Natural killer cell (primary cell): ENCODE measurements at regions not wholly inside any gene's neighbourhood (a gene's known extent, or its start where the extent isn't known, plus 50 kb on each side); places are given as distances from the start of the nearest gene placed in this dataset.

Source experiments
- ATAC-seq, 3 donors: fragments of 150-1000 bp in 2 of 3; fragments of 200-7000 bp in 1 of 3; cut with Tn5 transposase; 1 replicate in 1 of 3; 2 replicates in 2 of 3; pipeline ENCODE4 v1.10.0; 2021; ENCODE audit warnings: mild to moderate bottlenecking in 2 of 3, moderate library complexity in 2 of 3
- DNase-seq, 2 donors: peaks; one replicate each; pipeline versions ENCODE4 v3.0.0 to v3.0.0-alpha.2; 2013 to 2021; ENCODE audit warnings: mixed read lengths in 1 of 2
- H3K27ac ChIP-seq: one replicate; pipeline ENCODE4 v1.5.1; 2013; ENCODE audit warnings: mild to moderate bottlenecking, low read length
- H3K27me3 ChIP-seq: one replicate; pipeline ENCODE4 v1.6.1; 2013; ENCODE audit warnings: low read length; ENCODE audit not compliant: control insufficient read depth, insufficient read depth
- H3K36me3 ChIP-seq: one replicate; pipeline ENCODE4 v1.6.1; 2013; ENCODE audit warnings: low read length; ENCODE audit not compliant: control insufficient read depth, insufficient read depth
- H3K4me1 ChIP-seq: one replicate; pipeline ENCODE4 v1.6.1; 2013; ENCODE audit warnings: low read length; ENCODE audit not compliant: control insufficient read depth, insufficient read depth
- H3K4me3 ChIP-seq: one replicate; pipeline ENCODE4 v1.5.1; 2013; ENCODE audit warnings: low read length
- H3K9me3 ChIP-seq: one replicate; pipeline ENCODE4 v1.6.1; 2013; ENCODE audit warnings: low read length; ENCODE audit not compliant: control insufficient read depth, insufficient read depth
- H3K27ac Mint-ChIP-seq, 2 donors: one replicate each; pipeline ENCODE4 v1.8.0; 2022; ENCODE audit warnings: mild to moderate bottlenecking in 2 of 2, mixed read lengths in 2 of 2, moderate library complexity in 1 of 2
- H3K27me3 Mint-ChIP-seq, 2 donors: one replicate each; pipeline ENCODE4 v1.8.0; 2022; ENCODE audit warnings: low read depth in 2 of 2, mixed read lengths in 2 of 2
- H3K36me3 Mint-ChIP-seq: one replicate; pipeline ENCODE4 v1.8.0; 2022; ENCODE audit warnings: mixed read lengths
- H3K4me1 Mint-ChIP-seq, 2 donors: one replicate each; pipeline ENCODE4 v1.8.0; 2022; ENCODE audit warnings: mixed read lengths in 2 of 2
- H3K4me3 Mint-ChIP-seq: one replicate; pipeline ENCODE4 v1.8.0; 2022; ENCODE audit warnings: mild to moderate bottlenecking, moderate library complexity, mixed read lengths
- H3K9me3 Mint-ChIP-seq, 2 donors: one replicate each; pipeline ENCODE4 v1.8.0; 2022; ENCODE audit warnings: mixed read lengths in 2 of 2
- WGBS: methylation state at CpG from one replicate; pipeline ENCODE4 v1.1.7; 2013; ENCODE audit warnings: missing lambda C conversion rate; ENCODE audit not compliant: insufficient coverage; 5-methylcytosine and 5-hydroxymethylcytosine counted together
- intact Hi-C: fragments of 100-400 bp; cut with micrococcal nuclease; formaldehyde crosslinking; loops from one replicate; pipeline ENCODE4 v1.14.2; 2022
- TF ChIP-seq, protein P1 (sequence below): fragments of 200-600 bp; IDR thresholded peaks from one replicate; pipeline ENCODE4 v1.8.0; 2022; ENCODE audit warnings: antibody characterized with exemption

DNA sequence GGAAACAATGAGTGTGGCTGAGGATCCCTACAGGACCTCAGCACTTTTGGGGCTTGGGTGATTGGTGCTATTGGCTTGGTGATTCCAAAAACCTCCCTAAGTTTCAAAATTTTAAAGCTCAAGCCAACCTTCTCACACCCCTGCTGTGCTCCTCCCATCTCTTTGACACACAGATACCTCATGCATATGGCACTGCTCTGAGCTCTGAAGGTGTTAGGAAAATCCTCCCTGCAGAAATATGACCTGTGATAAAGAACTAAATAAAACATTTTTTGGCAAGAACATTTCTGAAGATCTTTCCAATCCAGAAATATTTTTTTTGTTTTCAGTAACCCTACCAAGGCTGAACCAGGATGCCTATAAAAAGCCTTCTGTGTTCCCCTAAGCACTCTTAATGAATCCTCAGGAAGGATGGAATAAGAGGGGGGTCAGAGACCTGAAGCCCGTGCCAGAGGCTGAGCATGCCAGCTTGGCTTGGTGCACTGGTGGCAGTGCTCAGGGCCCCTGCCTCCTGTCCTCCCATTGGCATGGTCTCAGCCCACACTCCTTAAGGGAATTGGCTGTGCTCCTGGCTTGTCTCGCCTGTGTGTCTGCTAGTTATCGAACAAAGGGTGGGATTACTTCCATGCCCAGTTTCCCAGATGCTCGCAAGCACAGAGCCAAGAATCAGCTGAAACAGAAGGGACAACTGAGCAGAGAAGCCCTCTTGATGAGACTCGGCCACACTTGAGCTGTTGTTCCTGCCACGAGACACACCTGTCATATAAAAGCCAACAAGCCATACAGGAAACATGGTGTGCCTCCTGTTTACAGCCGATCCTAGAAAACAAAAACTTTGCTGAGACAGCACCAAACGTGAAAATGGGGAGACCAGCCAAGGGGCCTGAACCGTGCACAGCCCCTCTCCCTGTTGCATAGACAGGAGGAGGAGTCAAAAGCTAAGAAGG, 132.7 kb upstream of the EEA1 start:
- Mint-ChIP-seq H3K36me3 (no peaks in the 10 kb centered on the region), H3K27ac (no peak overlapping the region)
- TF ChIP-seq, protein P1, sequence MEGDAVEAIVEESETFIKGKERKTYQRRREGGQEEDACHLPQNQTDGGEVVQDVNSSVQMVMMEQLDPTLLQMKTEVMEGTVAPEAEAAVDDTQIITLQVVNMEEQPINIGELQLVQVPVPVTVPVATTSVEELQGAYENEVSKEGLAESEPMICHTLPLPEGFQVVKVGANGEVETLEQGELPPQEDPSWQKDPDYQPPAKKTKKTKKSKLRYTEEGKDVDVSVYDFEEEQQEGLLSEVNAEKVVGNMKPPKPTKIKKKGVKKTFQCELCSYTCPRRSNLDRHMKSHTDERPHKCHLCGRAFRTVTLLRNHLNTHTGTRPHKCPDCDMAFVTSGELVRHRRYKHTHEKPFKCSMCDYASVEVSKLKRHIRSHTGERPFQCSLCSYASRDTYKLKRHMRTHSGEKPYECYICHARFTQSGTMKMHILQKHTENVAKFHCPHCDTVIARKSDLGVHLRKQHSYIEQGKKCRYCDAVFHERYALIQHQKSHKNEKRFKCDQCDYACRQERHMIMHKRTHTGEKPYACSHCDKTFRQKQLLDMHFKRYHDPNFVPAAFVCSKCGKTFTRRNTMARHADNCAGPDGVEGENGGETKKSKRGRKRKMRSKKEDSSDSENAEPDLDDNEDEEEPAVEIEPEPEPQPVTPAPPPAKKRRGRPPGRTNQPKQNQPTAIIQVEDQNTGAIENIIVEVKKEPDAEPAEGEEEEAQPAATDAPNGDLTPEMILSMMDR, result no peak

DNA sequence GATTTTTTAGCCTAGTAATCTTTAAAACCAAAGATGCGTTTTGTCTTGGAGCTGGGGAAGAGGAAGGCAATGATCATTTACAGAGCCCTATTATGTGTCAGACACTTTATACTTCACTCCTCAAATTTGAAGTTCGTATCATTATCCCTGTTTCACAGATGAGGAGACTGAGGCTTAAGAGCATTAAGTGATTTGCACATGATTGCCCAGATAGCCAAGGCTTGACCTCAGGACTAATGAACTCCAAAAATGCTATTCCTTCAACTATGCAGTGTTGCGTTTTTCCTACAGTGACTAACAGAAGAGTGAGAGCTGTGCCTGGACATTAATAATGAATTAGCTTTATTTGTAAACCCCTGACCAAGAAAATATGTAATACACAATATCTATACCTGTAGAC, 136.8 kb upstream of the EEA1 start:
- H3K27ac Mint-ChIP-seq, result no peak overlapping the region
- H3K4me3 Mint-ChIP-seq, result no peak overlapping the region
- no peaks in the 10 kb centered on the region for H3K36me3 ChIP-seq
- no peak overlapping the region for H3K27ac ChIP-seq
- no peaks in the 10 kb centered on the region for H3K36me3 Mint-ChIP-seq
- H3K9me3 Mint-ChIP-seq, result no peaks in the 10 kb centered on the region
- WGBS, result no CpG with 5 or more reads among the region's 3 CpGs
- H3K27me3 Mint-ChIP-seq, result peaks cover 12 to 19% of the 10 kb centered on the region in 2 donors
- H3K9me3 ChIP-seq, result no peaks in the 10 kb centered on the region
- no peak for DNase-seq
- H3K27me3 ChIP-seq, result no peaks in the 10 kb centered on the region
- no peaks in the 10 kb centered on the region for H3K4me1 Mint-ChIP-seq
- H3K4me3 ChIP-seq, result no peak overlapping the region
- TF ChIP-seq, protein P1, result no peak
- intact Hi-C loops, result no loop called here
- H3K4me1 ChIP-seq, result no peaks in the 10 kb centered on the region
- no peak for ATAC-seq

More for the DNA sequence above, 132.7 kb upstream of the EEA1 start:
- no peak overlapping the region for H3K4me3 ChIP-seq
- Mint-ChIP-seq H3K9me3 (no peaks in the 10 kb centered on the region), H3K4me1 (no peaks in the 10 kb centered on the region), H3K4me3 (no peak overlapping the region), H3K27me3 (peaks cover 20 to 23% of the 10 kb centered on the region in 2 donors)
- WGBS, result 83% methylated on average over 8 of the region's 9 CpGs
- no peaks in the 10 kb centered on the region for H3K36me3 ChIP-seq
- no peak overlapping the region for H3K27ac ChIP-seq
- no peaks in the 10 kb centered on the region for H3K9me3 ChIP-seq
- H3K4me1 ChIP-seq, result no peaks in the 10 kb centered on the region
- intact Hi-C loops, result no loop called here
- no peak for DNase-seq
- no peaks in the 10 kb centered on the region for H3K27me3 ChIP-seq
- ATAC-seq, result no peak

DNA sequence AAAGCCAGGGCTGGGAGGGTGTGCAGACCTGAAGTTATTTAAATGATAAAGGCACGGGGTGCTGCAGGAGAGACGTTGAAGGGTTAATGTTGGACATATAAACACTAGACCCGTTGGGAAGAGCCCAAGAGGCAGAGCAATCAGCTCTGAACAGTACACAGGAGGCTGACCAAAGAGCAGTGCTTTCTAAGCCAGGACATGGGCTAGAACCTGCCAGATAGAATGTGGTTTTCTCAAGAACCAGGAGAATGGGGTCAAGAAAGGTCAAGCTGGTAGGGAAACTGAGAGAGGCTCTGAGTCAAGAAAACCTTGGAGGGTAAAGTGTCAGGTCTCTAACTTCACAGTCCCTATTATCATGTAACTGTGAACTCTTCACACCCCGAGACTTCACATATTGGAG, 143.2 kb upstream of the EEA1 start:
- no peak overlapping the region for H3K4me3 ChIP-seq
- Mint-ChIP-seq H3K4me3 (no peak overlapping the region), H3K4me1 (no peaks in the 10 kb centered on the region), H3K27ac (no peak overlapping the region), H3K36me3 (no peaks in the 10 kb centered on the region), H3K9me3 (no peaks in the 10 kb centered on the region), H3K27me3 (peaks cover 8 to 16% of the 10 kb centered on the region in 2 donors)
- DNase-seq (no peak), ATAC-seq (no peak)
- 77% methylated on average over 3 of the region's 4 CpGs for WGBS
- H3K4me1 ChIP-seq, result no peaks in the 10 kb centered on the region
- intact Hi-C loops, result no loop called here
- no peak overlapping the region for H3K27ac ChIP-seq
- no peaks in the 10 kb centered on the region for H3K9me3 ChIP-seq
- TF ChIP-seq, protein P1, result no peak
- no peaks in the 10 kb centered on the region for H3K36me3 ChIP-seq
- no peaks in the 10 kb centered on the region for H3K27me3 ChIP-seq
